ENCODE measurements at regions not wholly inside any gene's neighbourhood (a gene's known extent, or its start where the extent isn't known, plus 50 kb on each side); places are given as distances from the start of the nearest gene placed in this dataset.
A peak's percentile ranks its signal among the peaks of the same experiment; 100 is the strongest.

GRCh38 chrX:7706032-7706431 lies 136.9 kb upstream of the VCX start:
- in situ Hi-C loops (cut with HindIII; ENCODE audit: low pct_unique_long_range_greater_than_20kb, low sequenced_read_pairs) = no loop called here
- TF ChIP-seq JUND (IDR thresholded peaks at IDR 0.05; ENCODE audit: low read depth) = no peak
- DNase-seq (ENCODE audit: low read depth in 1 of 2, low spot score in 1 of 2) = peak; percentile 5 to 20

- in situ Hi-C loops (cut with HindIII; ENCODE audit: low pct_unique_long_range_greater_than_20kb, low sequenced_read_pairs) = no loop called here
- no peak for DNase-seq (ENCODE audit: low read depth in 1 of 2, low spot score in 1 of 2)
- no peak for TF ChIP-seq JUND (IDR thresholded peaks at IDR 0.05; ENCODE audit: low read depth)
Observed at GRCh38 chrX:7704205-7704604, 138.8 kb upstream of the VCX start.

GRCh38 chrX:7698248-7698647 lies 144.7 kb upstream of the VCX start:
- no peak for TF ChIP-seq JUND (IDR thresholded peaks at IDR 0.05; ENCODE audit: low read depth)
- DNase-seq (ENCODE audit: low read depth in 1 of 2, low spot score in 1 of 2) = no peak
- in situ Hi-C loops (cut with HindIII; ENCODE audit: low pct_unique_long_range_greater_than_20kb, low sequenced_read_pairs) = no loop called here

- in situ Hi-C loops (cut with HindIII; ENCODE audit: low pct_unique_long_range_greater_than_20kb, low sequenced_read_pairs) = no loop called here
- TF ChIP-seq JUND (IDR thresholded peaks at IDR 0.05; ENCODE audit: low read depth) = no peak
- DNase-seq (ENCODE audit: low read depth in 1 of 2, low spot score in 1 of 2) = peak in 1 of 2 experiments; percentile 16
Observed at GRCh38 chrX:7690842-7691241, 152.1 kb upstream of the VCX start.

GRCh38 chrX:7689791-7690412 lies 153.1 kb upstream of the VCX start:
- in situ Hi-C loops (cut with HindIII; ENCODE audit: low pct_unique_long_range_greater_than_20kb, low sequenced_read_pairs) = no loop called here

GRCh38 chrX:7680181-7680580 lies 162.8 kb upstream of the VCX start:
- no peak for TF ChIP-seq JUND (IDR thresholded peaks at IDR 0.05; ENCODE audit: low read depth)
- in situ Hi-C loops (cut with HindIII; ENCODE audit: low pct_unique_long_range_greater_than_20kb, low sequenced_read_pairs) = no loop called here
- DNase-seq (ENCODE audit: low read depth in 1 of 2, low spot score in 1 of 2) = no peak

More at GRCh38 chrX:7689791-7690412, 153.1 kb upstream of the VCX start:
- no peak for DNase-seq (ENCODE audit: low read depth in 1 of 2, low spot score in 1 of 2)
- TF ChIP-seq JUND (IDR thresholded peaks at IDR 0.05; ENCODE audit: low read depth) = no peak

GRCh38 chrX:7654316-7654715 lies 188.7 kb upstream of the VCX start:
- no peak for TF ChIP-seq JUND (IDR thresholded peaks at IDR 0.05; ENCODE audit: low read depth)
- in situ Hi-C loops (cut with HindIII; ENCODE audit: low pct_unique_long_range_greater_than_20kb, low sequenced_read_pairs) = no loop called here
- DNase-seq (ENCODE audit: low read depth in 1 of 2, low spot score in 1 of 2) = no peak

- TF ChIP-seq JUND (IDR thresholded peaks at IDR 0.05; ENCODE audit: low read depth) = no peak
Observed at GRCh38 chrX:7647831-7648230, 195.1 kb upstream of the VCX start.

GRCh38 chrX:7641141-7641540 lies 201.8 kb upstream of the VCX start:
- TF ChIP-seq JUND (IDR thresholded peaks at IDR 0.05; ENCODE audit: low read depth) = no peak
- no peak for DNase-seq (ENCODE audit: low read depth in 1 of 2, low spot score in 1 of 2)
- in situ Hi-C loops (cut with HindIII; ENCODE audit: low pct_unique_long_range_greater_than_20kb, low sequenced_read_pairs) = no loop called here

More at GRCh38 chrX:7647831-7648230, 195.1 kb upstream of the VCX start:
- no peak for DNase-seq (ENCODE audit: low read depth in 1 of 2, low spot score in 1 of 2)
- in situ Hi-C loops (cut with HindIII; ENCODE audit: low pct_unique_long_range_greater_than_20kb, low sequenced_read_pairs) = no loop called here

GRCh38 chrX:7640392-7640791 lies 202.6 kb upstream of the VCX start:
- in situ Hi-C loops (cut with HindIII; ENCODE audit: low pct_unique_long_range_greater_than_20kb, low sequenced_read_pairs) = no loop called here
- TF ChIP-seq JUND (IDR thresholded peaks at IDR 0.05; ENCODE audit: low read depth) = no peak
- no peak for DNase-seq (ENCODE audit: low read depth in 1 of 2, low spot score in 1 of 2)

- in situ Hi-C loops (cut with HindIII; ENCODE audit: low pct_unique_long_range_greater_than_20kb, low sequenced_read_pairs) = no loop called here
- no peak for TF ChIP-seq JUND (IDR thresholded peaks at IDR 0.05; ENCODE audit: low read depth)
- no peak for DNase-seq (ENCODE audit: low read depth in 1 of 2, low spot score in 1 of 2)
Observed at GRCh38 chrX:7638078-7638710, 204.8 kb upstream of the VCX start.

GRCh38 chrX:7637066-7637465 lies 205.9 kb upstream of the VCX start:
- in situ Hi-C loops (cut with HindIII; ENCODE audit: low pct_unique_long_range_greater_than_20kb, low sequenced_read_pairs) = no loop called here
- no peak for DNase-seq (ENCODE audit: low read depth in 1 of 2, low spot score in 1 of 2)
- no peak for TF ChIP-seq JUND (IDR thresholded peaks at IDR 0.05; ENCODE audit: low read depth)

GRCh38 chrX:7635604-7636003 lies 207.4 kb upstream of the VCX start:
- in situ Hi-C loops (cut with HindIII; ENCODE audit: low pct_unique_long_range_greater_than_20kb, low sequenced_read_pairs) = no loop called here
- no peak for DNase-seq (ENCODE audit: low read depth in 1 of 2, low spot score in 1 of 2)

GRCh38 chrX:7620560-7620959 lies 222.4 kb upstream of the VCX start:
- TF ChIP-seq JUND (IDR thresholded peaks at IDR 0.05; ENCODE audit: low read depth) = no peak
- no peak for DNase-seq (ENCODE audit: low read depth in 1 of 2, low spot score in 1 of 2)
- in situ Hi-C loops (cut with HindIII; ENCODE audit: low pct_unique_long_range_greater_than_20kb, low sequenced_read_pairs) = no loop called here

More at GRCh38 chrX:7635604-7636003, 207.4 kb upstream of the VCX start:
- no peak for TF ChIP-seq JUND (IDR thresholded peaks at IDR 0.05; ENCODE audit: low read depth)
